ENCODE measurements at regions not wholly inside any gene's neighbourhood (a gene's known extent, or its start where the extent isn't known, plus 50 kb on each side); places are given as distances from the start of the nearest gene placed in this dataset.

GRCh38 chr22:48492366-48493320 is 1335.0 kb downstream of the BRD1 start:
- Histone ChIP-seq H3K27ac (ENCODE audit: low read length) (no peak overlapping the region), H3K4me2 (ENCODE audit: low read length) (no peak overlapping the region), H3K79me2 (ENCODE audit: low read length) (no peaks in the 10 kb centered on the region), H4K20me1 (ENCODE audit: low read length) (no peaks in the 10 kb centered on the region), H2AFZ (ENCODE audit: low read length) (no peak overlapping the region), H3F3A (ENCODE audit: low read length, unreplicated experiment) (no peaks in the 10 kb centered on the region), H3K9me3 (ENCODE audit: low read length) (no peaks in the 10 kb centered on the region), H3K9ac (ENCODE audit: low read length) (no peak overlapping the region), H3K9me2 (replicated peaks; ENCODE audit: low read length) (no peaks in the 10 kb centered on the region), H3K27me3 (ENCODE audit: low read length) (peaks cover 13% of the 10 kb centered on the region; the same call in 1 of the 2 replicates), H3K4me3 (ENCODE audit: low read length) (no peak overlapping the region), H3K36me3 (ENCODE audit: low read depth, low read length) (no peaks in the 10 kb centered on the region), H3K4me1 (ENCODE audit: insufficient read depth, low read length) (no peaks in the 10 kb centered on the region)
- intact Hi-C loops (cut with micrococcal nuclease): no loop called here
- TF ChIP-seq CTCF (conservative IDR thresholded peaks at IDR 0.05; ENCODE audit: low read depth, low read length) (peak; percentile 75), EZH2 (IDR thresholded peaks at IDR 0.05; ENCODE audit: low read length, unreplicated experiment) (no peak)
- peak; percentile 80 for ATAC-seq
- CTCF ChIA-PET: no interaction called here
- peak; percentile 58 for DNase-seq
- POLR2A ChIA-PET (ENCODE audit: unreplicated experiment): no interaction called here
- BruUV-seq (replicated peaks): no TSS peak

- Histone ChIP-seq H3K27me3 (ENCODE audit: low read length) (peaks cover 13% of the 10 kb centered on the region; the same call in 1 of the 2 replicates), H3K9me2 (replicated peaks; ENCODE audit: low read length) (no peaks in the 10 kb centered on the region), H2AFZ (ENCODE audit: low read length) (no peak overlapping the region), H3K4me1 (ENCODE audit: insufficient read depth, low read length) (no peaks in the 10 kb centered on the region), H3K27ac (ENCODE audit: low read length) (no peak overlapping the region), H3K4me2 (ENCODE audit: low read length) (no peak overlapping the region), H3K4me3 (ENCODE audit: low read length) (no peak overlapping the region), H3K9me3 (ENCODE audit: low read length) (no peaks in the 10 kb centered on the region), H4K20me1 (ENCODE audit: low read length) (no peaks in the 10 kb centered on the region), H3K79me2 (ENCODE audit: low read length) (no peaks in the 10 kb centered on the region), H3F3A (ENCODE audit: low read length, unreplicated experiment) (no peaks in the 10 kb centered on the region), H3K36me3 (ENCODE audit: low read depth, low read length) (no peaks in the 10 kb centered on the region), H3K9ac (ENCODE audit: low read length) (no peak overlapping the region)
- no TSS peak for BruUV-seq (replicated peaks)
- ChIA-PET POLR2A (ENCODE audit: unreplicated experiment) (no interaction called here), CTCF (no interaction called here)
- ATAC-seq: no peak
- TF ChIP-seq CTCF (conservative IDR thresholded peaks at IDR 0.05; ENCODE audit: low read depth, low read length) (no peak), EZH2 (IDR thresholded peaks at IDR 0.05; ENCODE audit: low read length, unreplicated experiment) (no peak), EZH2phosphoT487 (IDR thresholded peaks at IDR 0.05; ENCODE audit: borderline replicate concordance, low read length) (no peak)
- DNase-seq: no peak
- intact Hi-C loops (cut with micrococcal nuclease): no loop called here
Observed at GRCh38 chr22:48491451-48491941, 1336.2 kb downstream of the BRD1 start.

All from PC-3 (cell line).